H1 (cell line): ENCODE measurements at regions not wholly inside any gene's neighbourhood (a gene's known extent, or its start where the extent isn't known, plus 50 kb on each side); places are given as distances from the start of the nearest gene placed in this dataset.

Source experiments
- CTCF ChIA-PET: fragments of 300-600 bp; sonication (Branson Sonifier 250); formaldehyde crosslinking; loops from one replicate; lab custom pipeline; 2021; ENCODE audit not compliant: partially characterized antibody; lab: Charles Lee
- POLR2A ChIA-PET: fragments of 300-600 bp; sonication (Branson Sonifier 250); formaldehyde crosslinking; loops from one replicate; lab custom pipeline; 2021; ENCODE audit warnings: inconsistent platforms; ENCODE audit not compliant: partially characterized antibody; lab: Charles Lee
- DNase-seq, 2 experiments: peaks; one replicate each; pipeline versions ENCODE4 v3.0.0 to v3.0.0-alpha.2; 2010 to 2022; ENCODE audit warnings: low spot score in 2 of 2, low read depth in 1 of 2, mixed read lengths in 1 of 2
- FAIRE-seq: peaks from 2 replicates; lab custom pipeline; 2011; peaks lifted over from hg19 to GRCh38; lab: Jason Lieb, UNC
- H2AFZ ChIP-seq: 2 replicates; pipeline ENCODE4 v1.8.1; 2012; ENCODE audit warnings: low read length, inconsistent platforms
- H2AK5ac ChIP-seq: 2 replicates; pipeline ENCODE4 v1.6.1; 2013; ENCODE audit warnings: low read depth, low read length
- H2BK120ac ChIP-seq: replicated peaks from 2 replicates; pipeline ENCODE3; 2013; ENCODE audit warnings: low read depth, low read length, inconsistent platforms
- H2BK12ac ChIP-seq: 2 replicates; pipeline ENCODE4 v1.6.1; 2013; ENCODE audit warnings: low read depth, low read length
- H2BK15ac ChIP-seq: 2 replicates; pipeline ENCODE4 v1.6.1; 2013; ENCODE audit warnings: low read length
- H2BK20ac ChIP-seq: 2 replicates; pipeline ENCODE4 v1.6.1; 2013; ENCODE audit warnings: low read length
- H2BK5ac ChIP-seq: 2 replicates; pipeline ENCODE4 v1.6.1; 2013; ENCODE audit warnings: low read depth, low read length
- H3K14ac ChIP-seq: 2 replicates; pipeline ENCODE4 v1.6.1; 2013; ENCODE audit warnings: inconsistent platforms; ENCODE audit not compliant: insufficient read length
- H3K18ac ChIP-seq: 2 replicates; pipeline ENCODE4 v1.6.1; 2013; ENCODE audit warnings: low read length; ENCODE audit errors: extremely low read depth
- H3K23ac ChIP-seq: 2 replicates; pipeline ENCODE4 v1.6.1; 2013; ENCODE audit warnings: inconsistent platforms; ENCODE audit not compliant: insufficient read length
- H3K23me2 ChIP-seq: 2 replicates; pipeline ENCODE4 v1.6.1; 2013; ENCODE audit warnings: low read depth, low read length
- H3K27ac ChIP-seq: 2 replicates; pipeline ENCODE4 v1.6.1; 2011; ENCODE audit warnings: low read depth, low read length, inconsistent platforms
- H3K27me3 ChIP-seq, 4 experiments: replicated peaks in 1 of 4; 1 replicate in 1 of 4; 2 replicates in 3 of 4; pipeline versions ENCODE4 v1.6.1 to v1.8.1; 2011 to 2013; ENCODE audit warnings: low read length in 3 of 4, mild to moderate bottlenecking in 3 of 4, inconsistent platforms in 2 of 4, mixed read lengths in 2 of 4, moderate library complexity in 1 of 4; ENCODE audit not compliant: control insufficient read depth in 3 of 4, insufficient read depth in 3 of 4; ENCODE audit errors: extremely low read depth in 1 of 4
- H3K36me3 ChIP-seq, 4 experiments: 2 replicates each; pipeline versions ENCODE4 v1.6.1 to v1.8.1; 2011 to 2013; ENCODE audit warnings: mild to moderate bottlenecking in 4 of 4, low read length in 3 of 4, moderate library complexity in 2 of 4, control low read depth in 1 of 4, inconsistent platforms in 1 of 4; ENCODE audit not compliant: insufficient read depth in 4 of 4, control insufficient read depth in 2 of 4
- H3K4ac ChIP-seq: replicated peaks from 2 replicates; pipeline ENCODE3; 2013; ENCODE audit warnings: low read length, low read depth, mixed read lengths, inconsistent platforms; ENCODE audit not compliant: insufficient read length
- H3K4me1 ChIP-seq, 4 experiments: replicated peaks in 1 of 4; 1 replicate in 1 of 4; 2 replicates in 3 of 4; pipeline versions ENCODE4 v1.6.1 to v1.8.1; 2011 to 2013; ENCODE audit warnings: low read length in 3 of 4, inconsistent platforms in 2 of 4, mixed read lengths in 1 of 4; ENCODE audit not compliant: insufficient read depth in 4 of 4, control insufficient read depth in 3 of 4
- H3K4me2 ChIP-seq, 2 experiments: 2 replicates each; pipeline versions ENCODE4 v1.6.1 to v1.8.1; 2011 to 2013; ENCODE audit warnings: low read depth in 2 of 2, low read length in 2 of 2, control low read depth in 1 of 2, inconsistent platforms in 1 of 2, mild to moderate bottlenecking in 1 of 2; ENCODE audit not compliant: insufficient read depth in 1 of 2
- H3K4me3 ChIP-seq, 4 experiments: fragments of 200-600, 300-600 bp in 1 of 4; sonication (generic), shearing (Covaris generic), sonication (Bioruptor Twin) in 1 of 4; 2 replicates each; pipeline versions ENCODE4 v1.5.1 to v1.8.1; 2011 to 2016; ENCODE audit warnings: low read length in 4 of 4, low read depth in 3 of 4, control low read depth in 2 of 4, inconsistent platforms in 2 of 4, mild to moderate bottlenecking in 2 of 4, mixed read lengths in 1 of 4, moderate library complexity in 1 of 4; ENCODE audit not compliant: insufficient read depth in 2 of 4; ENCODE audit errors: extremely low read depth in 1 of 4
- H3K56ac ChIP-seq: replicated peaks from 2 replicates; pipeline ENCODE3; 2013; ENCODE audit warnings: low read depth, mild to moderate bottlenecking, mixed read lengths, low read length, inconsistent platforms; ENCODE audit not compliant: insufficient read length
- H3K79me1 ChIP-seq: 2 replicates; pipeline ENCODE4 v1.6.1; 2013; ENCODE audit warnings: low read depth, low read length, control low read depth
- H3K79me2 ChIP-seq, 2 experiments: 2 replicates each; pipeline versions ENCODE4 v1.6.1 to v1.8.1; 2012 to 2013; ENCODE audit warnings: low read length in 2 of 2, mild to moderate bottlenecking in 2 of 2, inconsistent platforms in 1 of 2; ENCODE audit not compliant: insufficient read depth in 2 of 2, control insufficient read depth in 1 of 2
- H3K9ac ChIP-seq, 4 experiments: replicated peaks in 1 of 4; 1 replicate in 1 of 4; 2 replicates in 3 of 4; pipeline versions ENCODE4 v1.6.1 to v1.8.1; 2011 to 2013; ENCODE audit warnings: low read depth in 3 of 4, low read length in 3 of 4, control low read depth in 2 of 4, mild to moderate bottlenecking in 2 of 4, moderate library complexity in 2 of 4, inconsistent platforms in 1 of 4; ENCODE audit errors: extremely low read depth in 1 of 4
- H3K9me3 ChIP-seq, 2 experiments: 2 replicates each; pipeline versions ENCODE4 v1.6.1 to v1.8.1; 2012 to 2013; ENCODE audit warnings: mild to moderate bottlenecking in 2 of 2, moderate library complexity in 2 of 2, control low read depth in 1 of 2, inconsistent platforms in 1 of 2, low read depth in 1 of 2, low read length in 1 of 2, mixed read lengths in 1 of 2; ENCODE audit not compliant: insufficient read depth in 2 of 2
- H4K20me1 ChIP-seq, 2 experiments: replicated peaks in 1 of 2; 2 replicates each; pipeline versions ENCODE3 to v1.8.1; 2011 to 2013; ENCODE audit warnings: inconsistent platforms in 2 of 2, low read length in 2 of 2, mild to moderate bottlenecking in 1 of 2; ENCODE audit not compliant: insufficient read depth in 2 of 2, control insufficient read depth in 1 of 2
- H4K5ac ChIP-seq: 2 replicates; pipeline ENCODE4 v1.6.1; 2013; ENCODE audit warnings: low read length, low read depth, mixed read lengths, inconsistent platforms; ENCODE audit not compliant: insufficient read length
- H4K8ac ChIP-seq: 2 replicates; pipeline ENCODE4 v1.8.0; 2013; ENCODE audit warnings: mild to moderate bottlenecking, moderate library complexity, low read length, inconsistent platforms; ENCODE audit not compliant: insufficient read depth; ENCODE audit errors: extremely low read depth
- H4K91ac ChIP-seq: replicated peaks from 2 replicates; pipeline ENCODE3; 2013; ENCODE audit warnings: low read length, mixed read lengths, inconsistent platforms; ENCODE audit not compliant: insufficient read length
- ATF2 ChIP-seq: IDR thresholded peaks from 2 replicates; pipeline ENCODE4 v1.6.1; 2012; ENCODE audit warnings: low read length, inconsistent platforms
- ATF3 ChIP-seq: IDR thresholded peaks from 2 replicates; pipeline ENCODE4 v1.6.1; 2011; ENCODE audit warnings: low read depth, mild to moderate bottlenecking, low read length; ENCODE audit not compliant: insufficient read depth
- CREB1 ChIP-seq: IDR thresholded peaks from 2 replicates; pipeline ENCODE4 v1.6.1; 2012; ENCODE audit warnings: inconsistent platforms
- EP300 ChIP-seq, 2 experiments: IDR thresholded peaks; 1 replicate in 1 of 2; 2 replicates in 1 of 2; pipeline ENCODE4 v1.6.1; 2011 to 2012; ENCODE audit warnings: low read depth in 2 of 2, low read length in 2 of 2, mild to moderate bottlenecking in 2 of 2, borderline replicate concordance in 1 of 2, inconsistent platforms in 1 of 2, moderate library complexity in 1 of 2
- HDAC2 ChIP-seq, 2 experiments: fragments of 300-600 bp in 1 of 2; sonication (generic) in 1 of 2; IDR thresholded peaks; 2 replicates each; pipeline ENCODE4 v1.6.1; 2011 to 2012; ENCODE audit warnings: low read depth in 2 of 2, low read length in 2 of 2, mild to moderate bottlenecking in 2 of 2, moderate library complexity in 2 of 2, borderline replicate concordance in 1 of 2, inconsistent platforms in 1 of 2
- JUND ChIP-seq: IDR thresholded peaks from 2 replicates; pipeline ENCODE4 v1.6.1; 2011; ENCODE audit warnings: mild to moderate bottlenecking, improper control_type of control experiment, low read length
- NANOG ChIP-seq: IDR thresholded peaks from 2 replicates; pipeline ENCODE4 v1.6.1; 2011; ENCODE audit warnings: low read length, low read depth, mild to moderate bottlenecking, inconsistent platforms; ENCODE audit not compliant: insufficient read depth, poor library complexity, severe bottlenecking
- SRF ChIP-seq: IDR thresholded peaks from 2 replicates; pipeline ENCODE4 v1.6.1; 2011; ENCODE audit warnings: mild to moderate bottlenecking, low read depth, low read length, moderate library complexity
- TBP ChIP-seq: IDR thresholded peaks from 2 replicates; pipeline ENCODE4 v1.6.1; 2011; ENCODE audit warnings: low read depth, low read length, improper control_type of control experiment
- YY1 ChIP-seq: IDR thresholded peaks from 2 replicates; pipeline ENCODE4 v1.6.1; 2011; ENCODE audit warnings: low read depth, mild to moderate bottlenecking, low read length
- WGBS, 2 experiments: shearing (Covaris generic) in 1 of 2; methylation state at CpG; one replicate each; pipeline versions ENCODE4 v1.1.6 to v1.1.7; 2013 to 2015; ENCODE audit warnings: low lambda C conversion rate in 2 of 2, mixed read lengths in 2 of 2, inconsistent platforms in 1 of 2, low coverage in 1 of 2, missing lambda C conversion rate in 1 of 2; ENCODE audit not compliant: insufficient replicate concordance in 2 of 2, insufficient coverage in 1 of 2, insufficient read length in 1 of 2; ENCODE audit errors: extremely low coverage in 1 of 2, missing lambda C conversion rate in 1 of 2; 5-methylcytosine and 5-hydroxymethylcytosine counted together
- TF ChIP-seq, protein P1 (sequence below): IDR thresholded peaks from 2 replicates; pipeline ENCODE4 v1.6.1; 2012; ENCODE audit warnings: inconsistent platforms

- DNase-seq (peak in 1 of 2 experiments; percentile 47), FAIRE-seq (no peak)
- 78% methylated on average over 11 of the region's 11 CpGs; no CpG with 5 or more reads in 1 of the 2 experiments for WGBS, 2 experiments
- Histone ChIP-seq H3K79me1 (no peaks in the 10 kb centered on the region), H3K18ac (no peak overlapping the region), H3K56ac (no peak overlapping the region), H3K9me3 (no peaks in the 10 kb centered on the region), H2BK12ac (no peak overlapping the region), H3K9ac (no peak overlapping the region), H2BK120ac (no peak overlapping the region), H2BK20ac (no peak overlapping the region), H3K27ac (no peak overlapping the region), H3K23ac (no peak overlapping the region), H3K79me2 (no peaks in the 10 kb centered on the region), H2AFZ (no peak overlapping the region), H2BK5ac (no peak overlapping the region), H4K8ac (no peak overlapping the region), H2BK15ac (no peak overlapping the region), H4K5ac (no peak overlapping the region), H3K4me2 (no peak overlapping the region; a peak in 1 of 4 replicates), H3K4me3 (no peak overlapping the region), H3K14ac (no peak overlapping the region), H3K27me3 (no peaks in the 10 kb centered on the region), H3K4me1 (peaks cover 2 to 16% (median 11%) of the 10 kb centered on the region in 4 experiments; a peak in 5 of 7 replicates), H3K36me3 (no peaks in the 10 kb centered on the region), H3K4ac (no peak overlapping the region), H4K20me1 (no peaks in the 10 kb centered on the region), H4K91ac (no peak overlapping the region), H3K23me2 (no peaks in the 10 kb centered on the region), H2AK5ac (no peak overlapping the region)
- POLR2A ChIA-PET: no interaction called here
- CTCF ChIA-PET: interaction anchor here (0.6 to 2.2 kb wide), 6 partner anchors 9 to 182 kb away, joined by 3 to 7 read pairs (median 4); no protein-coding TSS in a partner anchor
- no peak for TF ChIP-seq NANOG
- no peak for TF ChIP-seq TBP
- no peak for TF ChIP-seq HDAC2 (IDR thresholded peaks at IDR 0.05; ENCODE audit: borderline replicate concordance in 1 of 2, low read depth in 2 of 2, low read length in 2 of 2)
- TF ChIP-seq JUND: no peak
- no peak for TF ChIP-seq EP300 (IDR thresholded peaks at IDR 0.05; ENCODE audit: borderline replicate concordance in 1 of 2, low read depth in 2 of 2, low read length in 2 of 2)
- no peak for TF ChIP-seq ATF3
- no peak for TF ChIP-seq SRF
- TF ChIP-seq, protein P1, sequence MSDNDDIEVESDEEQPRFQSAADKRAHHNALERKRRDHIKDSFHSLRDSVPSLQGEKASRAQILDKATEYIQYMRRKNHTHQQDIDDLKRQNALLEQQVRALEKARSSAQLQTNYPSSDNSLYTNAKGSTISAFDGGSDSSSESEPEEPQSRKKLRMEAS: no peak
- no peak for TF ChIP-seq YY1
- TF ChIP-seq ATF2: no peak
- no peak for TF ChIP-seq CREB1
These were observed 261.8 kb upstream of the RAB6C start for GRCh38 chr2:129717560-129718130.
